ENCODE measurements at regions not wholly inside any gene's neighbourhood (a gene's known extent, or its start where the extent isn't known, plus 50 kb on each side); places are given as distances from the start of the nearest gene placed in this dataset.

DNA sequence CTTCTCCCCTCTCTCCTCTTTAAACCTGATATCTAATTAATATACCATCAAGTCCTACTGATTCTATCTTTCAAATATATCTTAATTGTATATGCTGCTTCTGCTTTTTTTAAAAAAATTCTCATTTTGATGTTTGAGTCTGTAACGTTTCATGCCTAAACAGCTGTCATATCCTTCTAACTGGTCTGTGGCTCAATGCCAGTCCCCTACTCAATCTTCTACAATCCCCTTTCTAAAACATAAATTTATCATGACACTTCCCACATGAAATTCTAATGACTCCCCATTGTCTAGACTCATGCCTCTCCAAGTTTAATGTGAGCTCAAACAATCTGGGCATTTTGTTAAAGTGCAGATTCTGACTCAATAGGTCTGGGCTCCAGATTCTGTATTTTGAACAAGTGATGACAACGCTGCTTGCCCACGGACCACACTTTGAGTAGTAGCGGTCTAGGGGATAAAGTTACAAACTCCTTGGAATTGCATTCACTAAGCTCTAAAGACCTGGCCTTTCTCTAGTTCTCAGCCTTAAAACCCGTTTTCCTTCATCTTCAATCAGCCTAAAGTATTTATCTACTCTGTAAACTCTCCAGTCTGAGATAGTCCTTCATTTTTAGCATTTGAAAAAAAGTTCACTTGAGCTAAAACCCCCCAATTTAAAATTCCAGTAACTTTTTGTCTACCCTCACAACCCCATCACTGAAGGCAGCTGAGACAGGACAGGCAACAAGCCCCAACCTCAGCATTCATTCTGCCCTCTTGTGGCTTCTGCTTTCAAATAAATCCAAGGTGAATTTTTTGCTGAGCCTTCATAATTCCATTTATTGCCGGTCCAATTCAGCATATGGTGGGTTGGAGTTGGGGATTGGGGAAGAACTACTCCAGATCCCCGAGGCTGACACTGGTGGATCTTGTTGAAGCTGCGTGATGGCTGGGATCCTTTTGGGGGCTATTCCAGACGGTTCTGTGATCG lies 88.1 kb upstream of the THRB start (continued):
- TF ChIP-seq, protein P1, sequence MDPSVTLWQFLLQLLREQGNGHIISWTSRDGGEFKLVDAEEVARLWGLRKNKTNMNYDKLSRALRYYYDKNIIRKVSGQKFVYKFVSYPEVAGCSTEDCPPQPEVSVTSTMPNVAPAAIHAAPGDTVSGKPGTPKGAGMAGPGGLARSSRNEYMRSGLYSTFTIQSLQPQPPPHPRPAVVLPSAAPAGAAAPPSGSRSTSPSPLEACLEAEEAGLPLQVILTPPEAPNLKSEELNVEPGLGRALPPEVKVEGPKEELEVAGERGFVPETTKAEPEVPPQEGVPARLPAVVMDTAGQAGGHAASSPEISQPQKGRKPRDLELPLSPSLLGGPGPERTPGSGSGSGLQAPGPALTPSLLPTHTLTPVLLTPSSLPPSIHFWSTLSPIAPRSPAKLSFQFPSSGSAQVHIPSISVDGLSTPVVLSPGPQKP (IDR thresholded peaks at IDR 0.05; ENCODE audit: low read depth, low read length) = no peak
- no peak for TF ChIP-seq SREBF2 (IDR thresholded peaks at IDR 0.05)

DNA sequence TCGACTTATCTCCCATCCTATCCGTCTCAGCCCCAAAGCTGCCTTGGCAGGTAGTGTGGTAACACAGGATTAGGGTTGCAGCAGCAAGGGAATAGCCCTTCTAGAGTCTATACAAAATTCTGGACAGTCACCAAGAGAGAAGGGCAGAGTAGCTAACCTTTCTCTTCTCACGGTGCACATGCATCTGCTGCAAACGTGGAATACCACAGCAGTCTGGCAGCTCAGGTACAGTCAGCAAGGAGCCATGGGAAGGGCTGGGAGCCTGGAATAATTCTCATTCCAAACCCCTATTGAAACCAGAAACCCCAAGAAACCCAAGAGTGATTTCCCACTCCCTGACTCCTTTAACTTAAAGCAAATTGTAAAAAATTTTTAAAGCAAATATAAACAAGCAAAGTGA lies 92.3 kb upstream of the THRB start:
- TF ChIP-seq HOXA7 (CRISPR knock-in tag; IDR thresholded peaks at IDR 0.05) (no peak), RAD21 (conservative IDR thresholded peaks at IDR 0.05 in 1 of 2, IDR thresholded peaks at IDR 0.05 in 1 of 2) (no peak), NR3C1 (IDR thresholded peaks at IDR 0.05) (no peak), SREBF2 (IDR thresholded peaks at IDR 0.05) (no peak), RARB (CRISPR knock-in tag; IDR thresholded peaks at IDR 0.05) (no peak), ZSCAN20 (CRISPR knock-in tag; IDR thresholded peaks at IDR 0.05) (no peak), PHF8 (IDR thresholded peaks at IDR 0.05; ENCODE audit: borderline replicate concordance, low read depth) (no peak), NPAS2 (CRISPR knock-in tag; IDR thresholded peaks at IDR 0.05; ENCODE audit: borderline replicate concordance) (no peak), KDM1A (IDR thresholded peaks at IDR 0.05; ENCODE audit: low read depth) (no peak), FOXS1 (CRISPR knock-in tag; IDR thresholded peaks at IDR 0.05) (no peak), CEBPB (IDR thresholded peaks at IDR 0.05) (no peak), FOSL2 (IDR thresholded peaks at IDR 0.05) (no peak), FOSL2 (CRISPR knock-in tag; IDR thresholded peaks at IDR 0.05) (no peak), CBX8 (IDR thresholded peaks at IDR 0.05) (no peak)
- TF ChIP-seq, protein P2, sequence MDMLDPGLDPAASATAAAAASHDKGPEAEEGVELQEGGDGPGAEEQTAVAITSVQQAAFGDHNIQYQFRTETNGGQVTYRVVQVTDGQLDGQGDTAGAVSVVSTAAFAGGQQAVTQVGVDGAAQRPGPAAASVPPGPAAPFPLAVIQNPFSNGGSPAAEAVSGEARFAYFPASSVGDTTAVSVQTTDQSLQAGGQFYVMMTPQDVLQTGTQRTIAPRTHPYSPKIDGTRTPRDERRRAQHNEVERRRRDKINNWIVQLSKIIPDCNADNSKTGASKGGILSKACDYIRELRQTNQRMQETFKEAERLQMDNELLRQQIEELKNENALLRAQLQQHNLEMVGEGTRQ (IDR thresholded peaks at IDR 0.05) = no peak
- TF ChIP-seq, protein P3, sequence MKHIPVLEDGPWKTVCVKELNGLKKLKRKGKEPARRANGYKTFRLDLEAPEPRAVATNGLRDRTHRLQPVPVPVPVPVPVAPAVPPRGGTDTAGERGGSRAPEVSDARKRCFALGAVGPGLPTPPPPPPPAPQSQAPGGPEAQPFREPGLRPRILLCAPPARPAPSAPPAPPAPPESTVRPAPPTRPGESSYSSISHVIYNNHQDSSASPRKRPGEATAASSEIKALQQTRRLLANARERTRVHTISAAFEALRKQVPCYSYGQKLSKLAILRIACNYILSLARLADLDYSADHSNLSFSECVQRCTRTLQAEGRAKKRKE (CRISPR knock-in tag; IDR thresholded peaks at IDR 0.05; ENCODE audit: low read depth) = no peak
- TF ChIP-seq, protein P4, sequence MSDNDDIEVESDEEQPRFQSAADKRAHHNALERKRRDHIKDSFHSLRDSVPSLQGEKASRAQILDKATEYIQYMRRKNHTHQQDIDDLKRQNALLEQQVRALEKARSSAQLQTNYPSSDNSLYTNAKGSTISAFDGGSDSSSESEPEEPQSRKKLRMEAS (IDR thresholded peaks at IDR 0.05) = no peak
- TF ChIP-seq, protein P5, sequence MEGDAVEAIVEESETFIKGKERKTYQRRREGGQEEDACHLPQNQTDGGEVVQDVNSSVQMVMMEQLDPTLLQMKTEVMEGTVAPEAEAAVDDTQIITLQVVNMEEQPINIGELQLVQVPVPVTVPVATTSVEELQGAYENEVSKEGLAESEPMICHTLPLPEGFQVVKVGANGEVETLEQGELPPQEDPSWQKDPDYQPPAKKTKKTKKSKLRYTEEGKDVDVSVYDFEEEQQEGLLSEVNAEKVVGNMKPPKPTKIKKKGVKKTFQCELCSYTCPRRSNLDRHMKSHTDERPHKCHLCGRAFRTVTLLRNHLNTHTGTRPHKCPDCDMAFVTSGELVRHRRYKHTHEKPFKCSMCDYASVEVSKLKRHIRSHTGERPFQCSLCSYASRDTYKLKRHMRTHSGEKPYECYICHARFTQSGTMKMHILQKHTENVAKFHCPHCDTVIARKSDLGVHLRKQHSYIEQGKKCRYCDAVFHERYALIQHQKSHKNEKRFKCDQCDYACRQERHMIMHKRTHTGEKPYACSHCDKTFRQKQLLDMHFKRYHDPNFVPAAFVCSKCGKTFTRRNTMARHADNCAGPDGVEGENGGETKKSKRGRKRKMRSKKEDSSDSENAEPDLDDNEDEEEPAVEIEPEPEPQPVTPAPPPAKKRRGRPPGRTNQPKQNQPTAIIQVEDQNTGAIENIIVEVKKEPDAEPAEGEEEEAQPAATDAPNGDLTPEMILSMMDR (IDR thresholded peaks at IDR 0.05) = no peak
- no peak for FAIRE-seq
- H3K4me3 ChIP-seq = no peak overlapping the region
- peaks cover 18% of the 10 kb centered on the region for H3K4me1 ChIP-seq
- CTCF ChIA-PET = interaction anchor here (1.2 kb wide), 1 partner anchor 55 kb away, joined by 3 read pairs; no protein-coding TSS in a partner anchor
- no peaks in the 10 kb centered on the region for H3K9me3 ChIP-seq
- WGBS (ENCODE audit: missing lambda C conversion rate) = 25% methylated on average over 4 of the region's 4 CpGs
- POLR2A ChIA-PET = interaction anchor here (1.0 kb wide), 1 partner anchor 397 kb away, joined by 3 read pairs; no protein-coding TSS in a partner anchor
- no peak overlapping the region for H3K27ac ChIP-seq
- H3K4me2 ChIP-seq = no peak overlapping the region
- no peak for ATAC-seq
- no peak for DNase-seq (ENCODE audit: low read depth in 1 of 2, low spot score in 1 of 2)
